ENCODE measurements at regions not wholly inside any gene's neighbourhood (a gene's known extent, or its start where the extent isn't known, plus 50 kb on each side); places are given as distances from the start of the nearest gene placed in this dataset.
"Not testable (repeated sequence)": the region's sequence is repeated elsewhere in the genome, so short reads cannot be mapped to it uniquely, and the experiment has no call there.

GRCh38 chr5:83001796-83002381 is 75.3 kb downstream of the TMEM167A start:
- DNase-seq (ENCODE audit: low read depth in 2 of 2), result no peak

GRCh38 chr5:83000922-83001321 is 76.3 kb downstream of the TMEM167A start:
- no peak for DNase-seq (ENCODE audit: low read depth in 2 of 2)

GRCh38 chr5:83000428-83000827 is 76.8 kb downstream of the TMEM167A start:
- no peak for DNase-seq (ENCODE audit: low read depth in 2 of 2)

- DNase-seq (ENCODE audit: low read depth in 2 of 2), result no peak
Measured at GRCh38 chr5:82993416-82993815, 83.8 kb downstream of the TMEM167A start.

GRCh38 chr5:82992646-82993045 is 84.5 kb downstream of the TMEM167A start:
- no peak for DNase-seq (ENCODE audit: low read depth in 2 of 2)

DNA sequence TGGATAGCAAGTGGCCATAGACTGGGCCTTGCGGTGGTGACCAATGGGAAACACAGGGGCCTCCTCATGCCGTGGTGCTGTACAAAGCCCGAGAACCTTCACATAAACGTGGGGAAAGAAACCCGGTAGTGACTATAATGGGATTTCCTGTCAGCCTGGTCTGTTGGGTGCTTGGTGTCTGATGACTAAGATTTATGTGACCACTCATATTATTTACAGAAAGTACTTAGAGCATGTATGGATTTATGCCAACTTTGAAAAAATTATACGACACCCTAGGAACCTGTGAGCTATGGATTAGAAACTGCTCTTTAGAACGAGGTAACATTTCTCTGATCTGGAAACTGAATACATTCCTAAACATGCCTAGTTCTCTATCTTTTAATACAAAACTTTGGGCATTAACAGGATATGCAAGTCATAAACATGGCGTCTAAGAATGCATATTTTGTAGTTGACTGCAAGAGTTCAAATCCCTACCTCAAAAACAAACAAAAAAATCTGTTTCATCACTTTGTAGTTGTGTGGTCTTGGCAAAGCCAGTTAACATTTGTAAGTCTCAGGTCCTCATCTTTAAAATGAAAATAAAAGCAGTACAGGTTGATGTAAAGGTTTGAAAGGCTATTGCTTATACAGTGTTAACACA is 85.4 kb downstream of the TMEM167A start:
- DNase-seq (ENCODE audit: low read depth in 2 of 2), result no peak

DNA sequence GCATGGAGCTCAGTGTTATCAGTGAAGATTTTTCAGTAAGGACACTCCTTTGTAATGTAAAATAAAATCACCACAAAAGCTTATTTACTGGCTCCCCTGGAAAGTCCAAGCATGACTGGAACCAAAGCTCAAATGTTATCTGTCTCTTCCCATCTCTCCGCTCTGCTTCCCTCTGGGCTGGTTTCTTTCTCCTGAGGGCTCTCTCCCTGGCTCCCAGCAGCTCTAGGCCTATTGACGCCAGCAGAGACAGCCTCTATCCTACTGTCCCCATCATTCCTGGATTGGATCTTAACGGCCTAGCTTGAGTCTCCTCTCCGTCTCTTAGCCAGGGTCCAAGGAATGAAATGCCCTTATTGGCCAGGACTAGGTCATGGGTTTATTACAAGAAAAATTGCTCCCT is 86.1 kb downstream of the TMEM167A start:
- no peak for DNase-seq (ENCODE audit: low read depth in 2 of 2)

DNA sequence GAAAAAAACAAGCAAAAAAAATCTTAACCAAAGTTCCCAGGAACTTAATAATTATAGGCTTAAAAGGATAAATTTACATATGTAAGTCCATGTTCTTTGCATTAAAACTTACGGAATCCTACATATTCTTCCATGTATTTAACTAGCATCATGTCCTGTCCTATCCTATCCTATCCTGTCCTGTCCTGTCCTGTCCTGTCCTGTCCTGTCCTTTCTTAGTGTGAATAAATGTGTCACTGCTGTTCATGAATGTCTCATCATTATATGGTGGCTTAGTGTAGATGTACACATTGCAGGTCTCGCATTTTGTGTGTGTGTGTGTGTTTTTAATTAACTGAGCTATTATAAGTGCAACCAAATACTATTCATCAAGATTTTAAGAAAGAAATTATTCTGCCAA is 90.0 kb downstream of the TMEM167A start:
- DNase-seq (ENCODE audit: low read depth in 2 of 2), result no peak

- DNase-seq (ENCODE audit: low read depth in 2 of 2), result no peak
Measured at GRCh38 chr5:82986404-82986803, 90.8 kb downstream of the TMEM167A start.

- no peak for DNase-seq (ENCODE audit: low read depth in 2 of 2)
Measured at GRCh38 chr5:82985763-82986162, 91.4 kb downstream of the TMEM167A start.

DNA sequence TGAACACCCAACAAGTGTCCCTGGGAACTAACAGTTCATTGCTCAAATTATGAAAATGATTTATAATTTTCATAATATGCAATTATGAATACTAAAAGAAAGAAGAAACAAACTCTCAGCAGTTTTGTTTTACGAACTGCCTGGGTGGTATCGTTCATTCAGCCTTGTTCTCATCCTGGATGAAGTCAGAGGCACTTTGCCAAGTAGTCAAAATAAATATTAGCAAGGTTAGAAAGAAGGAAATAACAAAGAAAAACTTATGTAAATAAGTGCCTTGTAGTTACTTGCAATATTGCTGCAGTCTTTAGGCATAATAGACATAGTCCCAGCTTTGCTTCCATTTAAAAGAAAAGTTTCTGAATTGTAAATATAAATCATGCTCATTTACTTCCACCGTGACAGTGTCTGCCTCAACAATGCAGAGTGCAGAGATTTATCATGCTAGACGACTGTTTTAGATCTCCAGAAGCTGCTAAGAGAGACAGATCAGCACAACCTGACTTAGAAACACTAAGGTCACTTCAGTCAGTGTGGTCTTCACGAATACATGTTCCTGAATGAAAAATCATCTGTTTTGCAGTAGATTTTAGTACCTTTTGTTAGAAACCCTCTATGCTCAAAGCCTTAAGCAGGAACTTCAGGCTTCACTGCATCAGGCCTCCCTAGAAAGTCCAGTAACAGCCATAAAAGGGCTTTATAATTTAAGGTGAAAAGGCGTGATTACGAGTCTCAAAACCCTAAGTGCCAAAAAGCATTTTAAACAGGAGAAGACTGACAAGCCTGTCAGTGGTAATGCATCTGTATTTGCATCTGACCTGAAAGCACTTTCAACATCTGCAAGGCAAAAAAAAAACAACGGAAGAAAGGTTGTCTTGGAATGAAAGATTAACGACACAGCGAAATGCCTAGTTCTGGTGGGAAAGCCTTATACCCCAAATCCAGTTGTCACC is 92.1 kb downstream of the TMEM167A start:
- DNase-seq (ENCODE audit: low read depth in 2 of 2), result no peak

GRCh38 chr5:82982846-82983245 is 94.3 kb downstream of the TMEM167A start:
- DNase-seq (ENCODE audit: low read depth in 2 of 2), result no peak

- not testable (repeated sequence) for DNase-seq (ENCODE audit: low read depth in 2 of 2)
Measured at GRCh38 chr5:82976887-82977286, 100.3 kb downstream of the TMEM167A start.

- DNase-seq (ENCODE audit: low read depth in 2 of 2), result no peak
Measured at GRCh38 chr5:82975812-82976211, 101.4 kb downstream of the TMEM167A start.

DNA sequence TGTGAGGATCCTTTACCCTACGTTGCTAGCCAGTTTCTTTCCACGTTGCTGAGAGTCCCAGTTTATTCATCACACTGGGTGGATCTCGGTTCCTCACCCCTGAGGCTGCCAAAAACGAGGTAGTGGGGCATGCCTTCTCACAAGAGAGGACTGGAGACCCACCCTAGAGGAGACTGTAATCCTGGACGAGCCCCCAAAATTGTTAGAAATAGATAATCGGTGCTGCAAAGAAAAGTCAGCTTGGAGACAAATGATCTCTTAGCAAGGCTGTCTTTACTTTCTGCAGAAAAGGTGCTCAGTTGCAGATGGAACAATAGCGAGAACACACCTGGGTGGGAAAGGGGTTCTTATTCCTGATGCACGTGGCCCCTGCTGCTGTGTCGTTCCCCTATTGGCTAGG is 101.8 kb downstream of the TMEM167A start:
- no peak for DNase-seq (ENCODE audit: low read depth in 2 of 2)

- not testable (repeated sequence) for DNase-seq (ENCODE audit: low read depth in 2 of 2)
Measured at GRCh38 chr5:82974346-82974745, 102.8 kb downstream of the TMEM167A start.

- no peak for DNase-seq (ENCODE audit: low read depth in 2 of 2)
Measured at GRCh38 chr5:82971901-82972300, 105.3 kb downstream of the TMEM167A start.

GRCh38 chr5:82971034-82971806 is 106.0 kb downstream of the TMEM167A start:
- DNase-seq (ENCODE audit: low read depth in 2 of 2), result not testable (repeated sequence)

GRCh38 chr5:82969221-82969976 is 107.8 kb downstream of the TMEM167A start:
- peak; percentile 6 to 25 for DNase-seq (ENCODE audit: low read depth in 2 of 2)

- DNase-seq (ENCODE audit: low read depth in 2 of 2), result no peak
Measured at GRCh38 chr5:82967072-82967471, 110.1 kb downstream of the TMEM167A start.

- no peak for DNase-seq (ENCODE audit: low read depth in 2 of 2)
Measured at GRCh38 chr5:82959466-82959865, 117.7 kb downstream of the TMEM167A start.
